KMS-11 (cell line): ENCODE measurements at regions not wholly inside any gene's neighbourhood (a gene's known extent, or its start where the extent isn't known, plus 50 kb on each side); places are given as distances from the start of the nearest gene placed in this dataset.

Experiments
- H2AFZ ChIP-seq: fragments of 200-600 bp; sonication (generic); 2 replicates; pipeline ENCODE4 v1.6.1; 2016; ENCODE audit warnings: antibody characterized with exemption, mixed run types, low read depth
- H3K27ac ChIP-seq: fragments of 200-600 bp; sonication (generic); 2 replicates; pipeline ENCODE4 v1.6.1; 2016; ENCODE audit warnings: mild to moderate bottlenecking, mixed run types
- H3K27me3 ChIP-seq: fragments of 200-600 bp; sonication (generic); 2 replicates; pipeline ENCODE4 v1.6.1; 2017; ENCODE audit warnings: mild to moderate bottlenecking, low read depth, mixed run types, moderate library complexity; ENCODE audit not compliant: insufficient read depth
- H3K36me3 ChIP-seq: fragments of 200-600 bp; sonication (generic); 2 replicates; pipeline ENCODE4 v1.6.1; 2017; ENCODE audit warnings: mild to moderate bottlenecking, mixed run types; ENCODE audit not compliant: insufficient read depth
- H3K4me1 ChIP-seq: fragments of 200-600 bp; sonication (generic); 2 replicates; pipeline ENCODE4 v1.6.1; 2016; ENCODE audit warnings: mild to moderate bottlenecking, low read depth, mixed run types; ENCODE audit not compliant: poor library complexity, severe bottlenecking
- H3K4me2 ChIP-seq: fragments of 200-600 bp; sonication (generic); 2 replicates; pipeline ENCODE4 v1.7.0; 2016; ENCODE audit warnings: mild to moderate bottlenecking, mixed run types
- H3K4me3 ChIP-seq: fragments of 200-600 bp; sonication (generic); IDR thresholded peaks from 2 replicates; pipeline ENCODE4 v1.6.1; 2017; ENCODE audit warnings: low read depth, low read length, mixed read lengths; ENCODE audit not compliant: insufficient read depth
- H3K79me2 ChIP-seq: fragments of 200-600 bp; sonication (generic); 2 replicates; pipeline ENCODE4 v1.6.1; 2016; ENCODE audit warnings: low read depth, mixed run types; ENCODE audit not compliant: insufficient read depth
- H3K9ac ChIP-seq: fragments of 200-600 bp; sonication (generic); 2 replicates; pipeline ENCODE4 v1.6.1; 2016; ENCODE audit warnings: mild to moderate bottlenecking, mixed run types
- H4K20me1 ChIP-seq: fragments of 200-600 bp; sonication (generic); 2 replicates; pipeline ENCODE4 v1.6.1; 2016; ENCODE audit warnings: mild to moderate bottlenecking, mixed run types; ENCODE audit not compliant: insufficient read depth
- TF ChIP-seq, protein P1 (sequence below): fragments of 200-600 bp; sonication (generic); conservative IDR thresholded peaks from 2 replicates; pipeline ENCODE4 v1.6.1; 2017; ENCODE audit warnings: low read depth, mild to moderate bottlenecking, antibody characterized with exemption, low read length, moderate library complexity, mixed read lengths

DNA sequence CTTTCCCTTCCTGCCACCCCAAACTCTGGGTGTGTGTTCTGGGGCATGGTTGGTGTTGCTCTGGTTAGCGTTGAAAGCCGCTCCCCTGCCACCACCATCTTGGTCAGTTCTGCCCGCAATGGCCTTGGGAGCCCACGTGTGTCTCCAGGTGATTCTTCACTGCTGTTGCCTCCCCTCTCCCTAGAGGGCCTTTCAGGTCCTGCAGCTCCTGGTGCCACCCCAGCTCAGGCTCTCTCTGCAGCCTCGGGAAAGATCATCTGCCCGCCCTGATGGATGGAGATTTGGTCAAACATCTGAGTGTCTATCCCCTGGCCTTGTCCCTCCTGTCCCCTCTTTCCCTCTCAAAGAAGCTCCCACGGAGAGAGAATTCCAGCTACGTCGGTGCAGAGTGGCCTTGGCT, 241.3 kb downstream of the RBFOX3 start:
- H4K20me1 ChIP-seq = no peaks in the 10 kb centered on the region
- H2AFZ ChIP-seq = no peak overlapping the region
- H3K4me2 ChIP-seq = no peak overlapping the region
- TF ChIP-seq, protein P1, sequence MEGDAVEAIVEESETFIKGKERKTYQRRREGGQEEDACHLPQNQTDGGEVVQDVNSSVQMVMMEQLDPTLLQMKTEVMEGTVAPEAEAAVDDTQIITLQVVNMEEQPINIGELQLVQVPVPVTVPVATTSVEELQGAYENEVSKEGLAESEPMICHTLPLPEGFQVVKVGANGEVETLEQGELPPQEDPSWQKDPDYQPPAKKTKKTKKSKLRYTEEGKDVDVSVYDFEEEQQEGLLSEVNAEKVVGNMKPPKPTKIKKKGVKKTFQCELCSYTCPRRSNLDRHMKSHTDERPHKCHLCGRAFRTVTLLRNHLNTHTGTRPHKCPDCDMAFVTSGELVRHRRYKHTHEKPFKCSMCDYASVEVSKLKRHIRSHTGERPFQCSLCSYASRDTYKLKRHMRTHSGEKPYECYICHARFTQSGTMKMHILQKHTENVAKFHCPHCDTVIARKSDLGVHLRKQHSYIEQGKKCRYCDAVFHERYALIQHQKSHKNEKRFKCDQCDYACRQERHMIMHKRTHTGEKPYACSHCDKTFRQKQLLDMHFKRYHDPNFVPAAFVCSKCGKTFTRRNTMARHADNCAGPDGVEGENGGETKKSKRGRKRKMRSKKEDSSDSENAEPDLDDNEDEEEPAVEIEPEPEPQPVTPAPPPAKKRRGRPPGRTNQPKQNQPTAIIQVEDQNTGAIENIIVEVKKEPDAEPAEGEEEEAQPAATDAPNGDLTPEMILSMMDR = no peak
- H3K36me3 ChIP-seq = no peaks in the 10 kb centered on the region
- H3K27ac ChIP-seq = no peak overlapping the region
- H3K9ac ChIP-seq = no peak overlapping the region
- no peaks in the 10 kb centered on the region for H3K79me2 ChIP-seq
- peaks cover 92% of the 10 kb centered on the region for H3K27me3 ChIP-seq
- H3K4me1 ChIP-seq = no peaks in the 10 kb centered on the region
- no peak overlapping the region for H3K4me3 ChIP-seq

GRCh38 chr17:79369001-79369400, 241.8 kb downstream of the RBFOX3 start:
- Histone ChIP-seq H3K36me3 (no peaks in the 10 kb centered on the region), H3K27ac (no peak overlapping the region), H3K79me2 (no peaks in the 10 kb centered on the region), H3K4me1 (no peaks in the 10 kb centered on the region), H3K4me2 (no peak overlapping the region), H3K4me3 (no peak overlapping the region), H3K27me3 (peaks cover 91% of the 10 kb centered on the region), H2AFZ (no peak overlapping the region), H3K9ac (no peak overlapping the region), H4K20me1 (no peaks in the 10 kb centered on the region)
- TF ChIP-seq, protein P1 = no peak

GRCh38 chr17:79368521-79368920, 242.3 kb downstream of the RBFOX3 start:
- TF ChIP-seq, protein P1 = no peak
- Histone ChIP-seq H2AFZ (no peak overlapping the region), H3K79me2 (no peaks in the 10 kb centered on the region), H3K4me1 (no peaks in the 10 kb centered on the region), H4K20me1 (no peaks in the 10 kb centered on the region), H3K36me3 (no peaks in the 10 kb centered on the region), H3K9ac (no peak overlapping the region), H3K27me3 (peaks cover 91% of the 10 kb centered on the region), H3K4me3 (no peak overlapping the region), H3K4me2 (no peak overlapping the region), H3K27ac (no peak overlapping the region)

- Histone ChIP-seq H3K4me1 (no peaks in the 10 kb centered on the region), H3K36me3 (no peaks in the 10 kb centered on the region), H4K20me1 (no peaks in the 10 kb centered on the region), H2AFZ (no peak overlapping the region), H3K4me2 (no peak overlapping the region), H3K27me3 (peaks cover 91% of the 10 kb centered on the region), H3K9ac (no peak overlapping the region), H3K4me3 (no peak overlapping the region), H3K27ac (no peak overlapping the region), H3K79me2 (no peaks in the 10 kb centered on the region)
- TF ChIP-seq, protein P1 = no peak
Observed at GRCh38 chr17:79366988-79367571, 243.8 kb downstream of the RBFOX3 start.
